ACHN (cell line): ENCODE measurements at regions not wholly inside any gene's neighbourhood (a gene's known extent, or its start where the extent isn't known, plus 50 kb on each side); places are given as distances from the start of the nearest gene placed in this dataset.
"Not testable (repeated sequence)": the region's sequence is repeated elsewhere in the genome, so short reads cannot be mapped to it uniquely, and the experiment has no call there.

Source experiments
- DNase-seq: peaks from one replicate; pipeline ENCODE4 v3.0.0-alpha.2; 2015
- in situ Hi-C: cut with HindIII; loops from 2 replicates; pipeline ENCODE4 v1.10.0; 2017; ENCODE audit warnings: low sequenced_read_pairs, low pct_ligation_motif_present, low pct_unique_long_range_greater_than_20kb

DNA sequence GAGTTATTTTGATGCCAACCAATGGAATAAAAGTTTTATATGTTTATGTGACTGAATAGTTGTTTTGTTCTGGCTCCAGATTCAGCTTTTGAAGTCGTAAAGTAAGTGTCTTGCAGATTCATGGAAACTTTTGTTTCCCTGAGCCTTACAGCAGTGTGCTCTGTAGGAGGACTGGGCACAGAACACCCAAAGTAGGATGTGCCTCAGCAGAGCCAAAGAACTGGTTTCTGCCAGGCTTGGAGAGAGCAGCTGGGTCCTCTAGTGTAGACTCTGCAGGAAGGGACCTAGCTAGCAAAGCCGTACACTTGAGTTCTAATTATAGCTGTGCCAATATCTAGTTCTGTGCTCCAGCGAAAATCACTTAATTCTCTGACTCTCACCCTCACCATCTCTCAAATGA is 261.2 kb upstream of the DNAJC19 start:
- in situ Hi-C loops, result no loop called here

DNA sequence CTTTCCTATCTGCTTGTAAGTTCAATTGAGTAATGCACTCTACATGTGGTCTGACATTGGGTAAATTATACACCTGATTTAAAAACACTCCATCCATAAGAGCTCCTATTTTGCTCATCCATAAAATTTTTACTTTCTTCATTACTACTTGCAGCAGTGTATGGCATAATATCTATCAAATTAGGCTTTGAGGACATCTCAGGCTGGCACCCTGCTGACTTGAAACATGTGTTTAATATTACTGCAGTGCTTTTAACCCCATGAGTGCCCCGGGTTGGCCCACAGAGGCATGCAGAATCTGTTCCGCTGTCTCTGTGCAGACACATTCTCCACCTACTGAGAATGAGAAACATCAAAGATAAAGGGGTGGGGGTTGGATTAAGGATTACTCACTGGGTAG is 249.9 kb upstream of the DNAJC19 start:
- in situ Hi-C loops, result no loop called here
- DNase-seq, result no peak

More for the DNA sequence above, 261.2 kb upstream of the DNAJC19 start:
- no peak for DNase-seq

DNA sequence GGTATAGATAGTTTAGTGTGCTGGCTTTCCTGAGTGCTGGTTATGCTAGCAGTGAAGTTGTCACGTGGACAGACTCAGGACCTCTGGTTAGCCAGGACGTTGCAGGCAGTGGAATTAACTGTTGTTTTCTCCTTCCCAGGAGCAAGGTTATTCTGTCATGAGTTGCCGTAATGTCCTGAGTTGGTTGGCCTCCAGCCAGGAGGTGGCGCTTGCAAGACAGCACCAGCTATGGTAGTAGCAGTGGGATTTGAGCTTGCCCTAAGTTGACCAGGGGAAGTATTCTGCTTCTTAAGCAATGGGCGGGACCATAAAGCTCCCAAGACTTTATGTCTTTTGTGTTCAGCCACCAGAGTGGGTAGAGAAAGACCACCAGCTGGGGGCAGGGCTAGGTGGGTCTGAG is 240.7 kb upstream of the DNAJC19 start:
- DNase-seq, result no peak
- in situ Hi-C loops, result no loop called here

DNA sequence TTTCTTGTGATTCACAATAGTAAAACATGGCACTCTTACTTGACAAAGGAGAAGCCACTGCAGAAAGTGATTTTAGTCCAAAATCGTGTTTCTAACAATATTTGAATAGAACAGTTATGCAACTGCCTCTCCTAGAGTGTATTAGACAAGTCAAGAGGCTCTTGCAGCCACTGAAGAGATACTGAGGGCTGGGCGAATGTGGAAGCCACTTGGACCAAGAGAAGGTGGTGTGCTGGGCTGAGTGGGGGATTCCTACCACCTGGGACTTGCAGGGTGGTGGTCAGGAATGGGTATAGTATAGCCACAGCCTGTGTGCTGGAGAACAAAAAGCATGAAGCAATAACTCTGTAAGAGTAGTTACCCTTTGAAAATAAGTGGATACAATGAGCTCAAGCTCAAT is 223.8 kb upstream of the DNAJC19 start:
- DNase-seq, result no peak
- in situ Hi-C loops, result no loop called here

DNA sequence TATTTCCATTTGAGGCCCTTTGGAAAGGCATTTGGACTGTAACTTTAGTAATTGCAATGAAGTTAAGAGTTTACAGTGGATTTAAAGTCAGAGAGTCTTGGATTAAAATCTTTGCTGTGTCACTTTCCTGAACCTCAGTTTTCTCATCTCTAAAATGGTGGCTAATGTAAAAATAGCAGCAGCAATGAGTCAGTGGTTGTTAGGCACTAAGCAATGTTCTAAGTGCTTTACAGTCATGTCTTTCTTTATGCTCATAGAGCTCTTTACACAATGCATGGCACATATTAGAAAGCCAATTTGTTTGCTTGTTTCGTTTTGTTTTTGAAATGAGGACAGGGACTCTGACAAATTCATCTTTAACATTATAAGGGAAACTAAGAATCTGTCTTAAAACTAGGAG is 222.7 kb upstream of the DNAJC19 start:
- in situ Hi-C loops, result no loop called here
- DNase-seq, result no peak

DNA sequence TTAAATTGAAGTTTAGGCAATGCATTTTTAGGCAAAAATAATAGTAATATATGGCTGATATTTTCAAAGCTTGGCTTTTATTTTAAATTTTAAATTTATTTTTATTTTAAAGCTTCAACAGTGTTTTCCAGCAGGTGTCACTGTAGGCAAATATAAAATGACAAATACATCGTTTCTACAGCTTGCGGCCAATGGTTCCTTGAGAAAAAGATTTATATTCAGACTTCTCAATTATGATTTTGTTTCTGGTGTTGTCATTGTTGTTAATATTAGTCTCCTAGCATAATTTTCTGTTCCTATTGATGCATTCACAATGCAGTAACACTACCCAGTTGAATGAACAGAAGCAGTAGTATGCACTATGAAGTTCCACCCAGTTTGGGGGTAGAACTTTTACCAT is 220.7 kb upstream of the DNAJC19 start:
- peak; percentile 22 for DNase-seq

DNA sequence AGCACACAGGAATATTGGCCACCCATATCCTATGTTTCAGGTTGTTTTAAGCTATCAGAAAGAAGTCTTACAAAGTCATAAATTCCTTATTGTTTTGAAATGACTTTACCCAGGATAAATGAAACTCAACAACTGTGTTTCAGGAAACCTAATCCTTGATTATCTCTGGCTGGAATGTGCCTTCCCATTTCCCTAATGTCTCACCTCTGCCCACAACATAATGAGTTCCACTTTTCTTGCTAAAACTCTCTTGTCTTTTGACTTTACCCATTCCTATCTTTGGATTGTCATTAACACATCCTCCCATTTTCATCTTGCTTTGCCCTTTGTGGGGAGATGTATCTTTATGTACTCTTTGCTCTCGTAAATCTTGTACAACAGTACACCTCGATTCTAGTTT is 200.0 kb upstream of the DNAJC19 start:
- in situ Hi-C loops, result no loop called here
- no peak for DNase-seq

More for the DNA sequence above, 220.7 kb upstream of the DNAJC19 start:
- in situ Hi-C loops, result no loop called here

DNA sequence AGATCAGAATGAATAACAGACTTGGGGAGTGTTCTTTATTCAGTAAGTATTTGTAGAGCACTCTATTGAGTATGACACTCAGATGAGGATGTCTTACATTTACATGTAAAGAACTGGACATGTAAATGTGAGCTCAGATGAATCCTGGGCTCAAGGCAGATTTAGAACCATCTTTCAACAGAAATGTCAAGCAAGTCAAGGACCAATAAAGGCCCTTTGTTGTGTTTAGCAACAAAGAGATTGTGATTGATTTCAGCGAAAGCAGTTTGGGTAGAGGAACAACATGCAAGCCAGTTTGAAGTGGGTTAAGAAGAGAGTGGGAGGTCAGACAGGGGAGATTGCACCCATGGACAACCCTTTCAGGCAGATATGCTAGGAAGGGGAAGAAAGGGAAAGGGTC is 194.2 kb upstream of the DNAJC19 start:
- in situ Hi-C loops, result no loop called here
- DNase-seq, result no peak

DNA sequence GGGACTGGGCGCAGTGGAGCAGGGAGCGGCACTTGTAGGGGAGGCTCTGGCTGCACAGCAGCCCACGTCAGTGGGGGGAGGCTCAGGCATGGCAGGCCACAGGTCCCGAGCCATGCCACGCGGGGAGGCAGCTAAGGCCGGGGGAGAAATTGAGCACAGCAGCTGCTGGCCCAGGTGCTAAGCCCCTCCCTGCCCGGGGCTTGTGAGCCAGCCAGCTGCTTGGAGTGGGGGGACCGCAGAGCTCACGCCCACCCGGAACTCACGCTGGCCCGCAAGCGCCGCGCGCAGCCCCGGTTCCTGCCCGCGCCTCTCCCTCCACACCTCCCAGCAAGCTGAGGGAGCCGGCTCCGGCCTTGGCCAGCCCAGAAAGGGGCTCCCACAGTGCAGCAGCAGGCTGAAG is 193.5 kb upstream of the DNAJC19 start:
- DNase-seq, in situ Hi-C loops: not testable (repeated sequence)

DNA sequence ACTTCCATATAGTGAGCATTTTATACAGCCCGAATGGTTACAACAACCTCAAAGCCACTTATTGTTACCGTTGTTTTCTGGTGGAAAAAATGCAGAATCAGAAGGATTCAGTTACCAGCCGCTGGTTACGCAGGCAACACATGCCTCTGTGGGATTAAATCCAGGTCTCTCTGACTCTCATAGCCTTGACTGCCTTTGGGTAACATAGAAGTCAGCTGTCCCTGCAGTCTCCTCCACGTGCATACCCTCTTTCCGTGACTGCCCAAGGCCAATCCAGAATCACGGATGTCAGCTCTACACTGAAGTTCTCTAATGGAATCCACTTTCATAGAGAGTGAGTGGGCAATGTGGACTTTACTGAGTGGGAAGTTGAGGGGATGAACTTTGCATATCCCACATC is 189.5 kb upstream of the DNAJC19 start:
- no peak for DNase-seq
- in situ Hi-C loops, result no loop called here

DNA sequence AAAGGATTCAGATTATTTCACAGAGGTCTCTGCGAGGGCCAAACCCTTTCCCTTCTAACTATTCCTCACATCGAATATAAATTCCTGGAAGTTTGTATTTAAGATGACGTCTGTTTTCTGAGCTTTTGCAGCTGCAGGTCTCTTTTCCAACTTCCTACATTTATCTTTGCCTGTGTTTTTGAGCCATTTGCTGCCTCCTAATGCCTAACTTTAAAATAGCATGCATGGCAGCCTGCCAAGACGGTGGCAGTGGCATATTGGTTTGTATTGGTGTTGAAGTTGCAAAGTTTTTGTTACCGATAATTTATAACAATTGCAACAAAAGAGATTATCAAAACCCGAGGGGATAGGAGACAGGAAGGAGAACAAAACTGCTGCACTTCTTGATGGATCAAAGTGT is 187.1 kb upstream of the DNAJC19 start:
- peak; percentile 56 for DNase-seq

DNA sequence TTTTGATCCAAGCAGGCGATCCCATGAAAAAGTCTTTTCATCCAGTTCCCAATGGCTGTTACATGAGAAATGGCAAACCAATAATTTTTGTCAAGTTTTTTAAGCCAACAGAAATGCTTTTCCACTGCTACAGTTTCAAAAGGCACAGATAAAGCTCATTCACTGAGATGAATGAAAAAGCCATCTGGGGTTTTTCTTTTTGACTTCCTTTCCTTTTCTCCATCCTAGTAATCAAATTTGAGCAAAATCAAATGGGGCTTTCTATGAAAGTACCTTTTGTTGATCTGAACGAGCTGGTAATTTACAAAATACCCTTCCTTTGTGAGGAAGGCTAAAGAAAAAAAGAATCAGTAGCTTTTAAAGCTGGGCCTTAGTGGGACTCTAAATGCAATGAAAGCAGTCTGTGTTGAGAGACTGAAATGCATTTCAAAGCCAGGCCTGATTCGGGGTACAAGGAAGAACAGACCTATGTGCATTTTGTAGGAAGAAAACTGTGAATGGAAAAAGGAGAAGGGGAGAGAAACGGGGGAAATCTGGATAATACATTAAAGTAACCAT is 185.2 kb upstream of the DNAJC19 start:
- in situ Hi-C loops, result no loop called here

More for the DNA sequence above, 187.1 kb upstream of the DNAJC19 start:
- in situ Hi-C loops, result no loop called here

DNA sequence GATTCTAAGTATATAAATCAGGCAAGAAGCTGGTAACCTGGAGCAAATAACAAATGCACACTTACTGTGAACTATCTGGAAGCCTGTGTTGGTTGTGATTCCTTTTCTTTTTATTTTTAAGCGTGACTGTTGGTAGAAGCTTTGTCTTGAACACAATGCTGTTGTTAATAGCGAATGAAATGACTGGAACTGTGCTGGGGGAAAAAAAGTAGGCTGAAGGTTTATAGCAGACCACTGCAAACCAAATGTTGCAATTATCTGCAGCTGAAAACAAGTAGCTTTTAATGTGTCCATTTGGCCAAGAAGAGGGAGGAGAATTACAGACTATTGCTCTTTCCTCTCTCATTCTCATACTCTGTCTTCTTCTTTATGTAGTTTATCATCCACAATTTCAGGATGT is 184.5 kb upstream of the DNAJC19 start:
- in situ Hi-C loops, result no loop called here
- DNase-seq, result no peak

More for the DNA sequence above, 185.2 kb upstream of the DNAJC19 start:
- no peak for DNase-seq

DNA sequence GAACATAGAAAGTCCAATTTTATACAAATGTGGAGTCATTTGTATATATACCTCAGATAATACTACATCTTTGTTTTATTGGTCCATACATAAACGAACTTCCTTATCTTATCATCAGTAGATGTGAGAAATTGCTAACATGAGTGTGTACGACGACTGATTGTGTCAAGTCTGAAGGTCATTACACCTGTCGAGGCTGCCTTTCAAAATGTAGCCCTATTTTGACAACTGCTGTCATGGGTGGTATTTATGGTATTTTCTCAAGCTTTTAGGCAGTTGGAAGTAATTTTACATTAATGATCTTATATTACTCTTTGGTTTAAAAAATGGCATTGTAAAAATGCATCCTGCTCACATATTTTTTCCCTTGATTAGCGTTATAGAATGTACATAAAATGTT is 183.7 kb upstream of the DNAJC19 start:
- DNase-seq, result no peak
- in situ Hi-C loops, result no loop called here

DNA sequence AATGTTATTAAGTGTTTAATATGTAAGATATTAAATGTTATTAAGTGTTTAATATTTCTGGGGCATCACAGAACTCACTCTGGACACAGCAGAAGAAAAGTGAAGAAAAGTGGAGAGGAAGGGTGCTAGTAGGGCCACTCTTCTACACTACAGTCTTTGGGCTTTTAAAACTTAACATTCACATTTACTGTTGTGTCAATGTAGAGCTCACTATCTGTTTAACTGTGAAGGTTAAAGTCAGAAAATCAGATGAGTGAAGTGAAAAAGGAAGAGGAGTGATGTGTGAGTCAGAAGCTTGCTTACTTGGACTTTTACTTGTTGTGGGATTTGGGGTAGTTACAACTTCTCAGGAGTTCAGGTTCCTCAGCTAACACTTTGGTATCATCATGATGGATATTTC is 145.3 kb upstream of the DNAJC19 start:
- in situ Hi-C loops, result no loop called here
- no peak for DNase-seq

DNA sequence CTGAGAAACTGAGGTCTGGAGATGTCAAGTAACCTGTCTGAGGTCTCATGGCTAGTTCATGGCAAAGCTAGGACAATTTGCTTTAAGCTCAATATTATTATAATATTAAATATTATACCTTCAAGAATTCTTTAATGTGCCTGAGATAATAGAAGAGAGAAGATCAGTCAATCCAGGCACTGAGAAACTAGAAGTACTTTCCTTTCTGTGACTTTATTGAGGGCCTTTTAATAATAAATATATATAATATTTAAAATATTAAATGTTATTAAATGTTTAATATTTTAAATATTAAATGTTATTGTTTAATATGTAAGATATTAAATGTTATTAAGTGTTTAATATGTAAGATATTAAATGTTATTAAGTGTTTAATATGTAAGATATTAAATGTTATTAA is 144.3 kb upstream of the DNAJC19 start:
- in situ Hi-C loops, result no loop called here
- DNase-seq, result no peak

DNA sequence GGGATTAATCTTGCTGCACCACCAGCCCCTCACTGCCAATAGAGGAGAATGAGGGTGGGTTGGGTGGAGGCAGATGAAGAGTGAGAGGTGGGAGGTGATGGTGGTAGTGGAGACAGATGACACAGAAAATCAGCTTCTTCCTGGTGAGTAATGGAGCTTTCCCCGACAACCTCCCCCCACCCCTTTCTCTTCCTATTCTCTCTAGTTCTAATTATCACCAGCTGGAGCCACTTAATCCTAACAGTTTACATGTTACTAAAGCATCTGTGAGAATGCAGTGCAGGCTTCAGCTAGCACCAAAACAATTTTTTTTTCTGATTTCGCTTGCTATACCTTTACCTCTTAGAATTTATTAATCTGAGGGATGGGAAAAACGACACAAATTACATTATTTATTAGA is 116.1 kb upstream of the DNAJC19 start:
- DNase-seq, result no peak
- in situ Hi-C loops, result no loop called here

DNA sequence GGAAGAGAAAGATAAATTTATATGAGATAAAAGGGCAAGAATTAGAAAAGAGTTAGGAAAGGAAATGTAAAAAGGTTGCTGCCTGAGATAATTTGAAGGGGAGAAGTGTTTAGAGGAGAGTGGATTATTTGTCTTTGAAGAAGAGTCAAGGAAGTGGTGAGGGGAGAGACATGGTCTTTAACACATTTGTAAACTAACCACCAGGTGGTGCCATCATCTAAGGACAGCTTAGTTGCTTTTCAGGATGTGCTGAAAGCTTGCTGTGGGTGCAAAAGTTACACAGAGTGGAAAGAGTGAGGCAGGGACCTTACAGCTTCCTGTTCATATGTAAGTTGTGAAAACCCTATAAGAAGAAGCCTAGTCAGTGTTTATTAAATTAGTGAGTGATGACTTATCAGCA is 114.1 kb upstream of the DNAJC19 start:
- in situ Hi-C loops, result no loop called here
- peak; percentile 33 for DNase-seq

DNA sequence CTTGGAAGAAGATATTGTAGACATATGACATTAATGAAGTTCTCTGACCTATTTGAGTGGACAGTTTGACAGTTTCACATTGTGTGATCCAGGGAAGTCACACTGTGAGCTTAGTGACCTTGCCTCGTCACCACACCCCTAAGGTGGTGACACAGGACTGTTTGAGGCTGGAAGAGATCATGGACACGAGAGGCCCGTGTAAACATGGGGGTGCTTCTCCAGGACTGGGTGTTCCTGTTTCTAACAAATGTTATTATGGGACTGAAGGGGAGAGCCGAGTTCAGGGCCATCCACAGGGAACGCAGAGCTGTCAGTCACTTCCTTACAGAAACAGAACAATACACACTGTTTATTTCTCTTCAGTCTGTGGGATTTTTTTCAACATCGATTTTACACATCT is 96.5 kb upstream of the DNAJC19 start:
- DNase-seq, result no peak
- in situ Hi-C loops, result no loop called here

DNA sequence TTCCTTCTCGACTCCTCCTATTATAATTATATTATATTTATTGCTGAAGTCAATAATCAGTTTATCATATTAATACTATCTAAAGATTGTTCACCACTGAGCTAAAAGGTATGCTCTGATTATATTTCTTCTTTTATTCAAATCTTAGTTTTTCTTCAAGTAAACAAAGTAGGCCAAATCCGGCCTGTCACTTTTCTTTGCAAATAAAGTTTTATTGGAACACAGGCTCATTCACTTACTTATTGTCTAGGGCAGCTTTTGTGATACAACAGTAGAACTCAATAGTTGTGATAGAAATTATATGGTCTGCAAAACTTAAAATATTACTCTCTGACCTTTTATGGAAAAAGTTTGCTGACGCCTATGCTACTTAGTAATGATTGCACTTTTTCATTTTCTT is 92.4 kb upstream of the DNAJC19 start:
- in situ Hi-C loops, result no loop called here

DNA sequence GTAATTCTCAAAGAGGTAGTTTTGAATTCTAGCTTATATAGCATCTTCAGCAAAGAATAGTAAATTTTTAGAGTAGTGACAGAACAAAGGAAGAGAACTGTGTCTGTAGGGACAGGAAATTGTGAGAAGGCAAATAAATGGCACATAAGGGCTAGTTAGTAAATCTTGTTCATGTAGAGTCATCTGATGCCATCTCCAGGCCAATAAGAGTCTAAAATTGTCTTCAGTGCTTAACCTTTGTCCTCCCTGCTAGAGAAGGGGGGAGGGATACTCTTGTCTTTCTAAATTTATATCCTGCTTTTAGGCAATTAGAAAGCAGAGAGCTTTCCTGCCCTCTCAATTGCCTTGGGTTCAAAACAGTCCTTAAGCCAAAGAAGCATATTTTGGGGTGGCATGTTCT is 87.0 kb upstream of the DNAJC19 start:
- no peak for DNase-seq

More for the DNA sequence above, 92.4 kb upstream of the DNAJC19 start:
- no peak for DNase-seq

More for the DNA sequence above, 87.0 kb upstream of the DNAJC19 start:
- in situ Hi-C loops, result no loop called here
